Testis (tissue), 2 donors: ENCODE measurements at regions not wholly inside any gene's neighbourhood (a gene's known extent, or its start where the extent isn't known, plus 50 kb on each side); places are given as distances from the start of the nearest gene placed in this dataset.

Experiments
- CTCF ChIP-seq, 3 experiments: fragments of 450-650 bp in 2 of 3; fragments of 200-600 bp in 1 of 3; sonication (generic) in 1 of 3; IDR thresholded peaks; one replicate each; pipeline ENCODE4 v1.5.1; 2016 to 2019; ENCODE audit warnings: antibody characterized with exemption in 3 of 3, mild to moderate bottlenecking in 2 of 3, moderate library complexity in 1 of 3
- POLR2A ChIP-seq: fragments of 450-650 bp; IDR thresholded peaks from one replicate; pipeline ENCODE4 v1.6.1; 2017; ENCODE audit warnings: antibody characterized with exemption, mild to moderate bottlenecking, moderate library complexity

- TF ChIP-seq CTCF (IDR thresholded peaks at IDR 0.05) (no peak), POLR2A (no peak)
Measured at GRCh38 chr12:27906127-27906500, 66.4 kb downstream of the PTHLH start.
